ENCODE measurements at regions not wholly inside any gene's neighbourhood (a gene's known extent, or its start where the extent isn't known, plus 50 kb on each side); places are given as distances from the start of the nearest gene placed in this dataset.

- no peak for TF ChIP-seq SP1 (IDR thresholded peaks at IDR 0.05)
- no peak for TF ChIP-seq RXRA (IDR thresholded peaks at IDR 0.05)
- TF ChIP-seq, protein P1, sequence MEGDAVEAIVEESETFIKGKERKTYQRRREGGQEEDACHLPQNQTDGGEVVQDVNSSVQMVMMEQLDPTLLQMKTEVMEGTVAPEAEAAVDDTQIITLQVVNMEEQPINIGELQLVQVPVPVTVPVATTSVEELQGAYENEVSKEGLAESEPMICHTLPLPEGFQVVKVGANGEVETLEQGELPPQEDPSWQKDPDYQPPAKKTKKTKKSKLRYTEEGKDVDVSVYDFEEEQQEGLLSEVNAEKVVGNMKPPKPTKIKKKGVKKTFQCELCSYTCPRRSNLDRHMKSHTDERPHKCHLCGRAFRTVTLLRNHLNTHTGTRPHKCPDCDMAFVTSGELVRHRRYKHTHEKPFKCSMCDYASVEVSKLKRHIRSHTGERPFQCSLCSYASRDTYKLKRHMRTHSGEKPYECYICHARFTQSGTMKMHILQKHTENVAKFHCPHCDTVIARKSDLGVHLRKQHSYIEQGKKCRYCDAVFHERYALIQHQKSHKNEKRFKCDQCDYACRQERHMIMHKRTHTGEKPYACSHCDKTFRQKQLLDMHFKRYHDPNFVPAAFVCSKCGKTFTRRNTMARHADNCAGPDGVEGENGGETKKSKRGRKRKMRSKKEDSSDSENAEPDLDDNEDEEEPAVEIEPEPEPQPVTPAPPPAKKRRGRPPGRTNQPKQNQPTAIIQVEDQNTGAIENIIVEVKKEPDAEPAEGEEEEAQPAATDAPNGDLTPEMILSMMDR (IDR thresholded peaks at IDR 0.05; ENCODE audit: low read depth, low read length, missing input control): no peak
- no peak for TF ChIP-seq RAD21 (IDR thresholded peaks at IDR 0.05)
- TF ChIP-seq REST (IDR thresholded peaks at IDR 0.05): no peak
Observed at GRCh38 chr5:174503086-174503460, 221.3 kb upstream of the MSX2 start.
